GM18858 (cell line): ENCODE measurements at regions not wholly inside any gene's neighbourhood (a gene's known extent, or its start where the extent isn't known, plus 50 kb on each side); places are given as distances from the start of the nearest gene placed in this dataset.
A peak's percentile ranks its signal among the peaks of the same experiment; 100 is the strongest.
"Not testable (repeated sequence)": the region's sequence is repeated elsewhere in the genome, so short reads cannot be mapped to it uniquely, and the experiment has no call there.

Experiments used
- ATAC-seq: cut with Tn5 transposase; IDR thresholded peaks from one replicate; pipeline ENCODE4 v1.9.1; 2021; ENCODE audit not compliant: unreplicated experiment

DNA sequence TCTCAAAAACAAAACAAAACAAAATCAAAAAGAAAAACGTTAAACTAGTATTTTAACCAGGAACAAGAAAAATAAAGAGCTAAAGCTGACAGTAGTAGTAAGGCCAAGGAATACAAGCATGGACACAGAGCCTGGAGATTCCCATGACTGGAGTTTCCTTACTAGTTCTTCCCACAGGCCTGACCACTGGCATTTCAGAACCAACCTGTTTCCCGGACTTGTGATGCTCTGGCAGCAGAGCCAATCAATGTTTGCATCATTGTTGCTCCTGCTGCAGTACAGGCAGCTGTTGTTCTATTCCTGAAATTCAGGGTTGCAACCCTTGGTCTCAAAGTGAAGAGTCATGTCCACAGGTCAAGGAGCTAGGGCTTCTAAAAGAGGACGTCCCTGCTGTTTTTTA is 111.3 kb upstream of the WARS2 start:
- no peak for ATAC-seq

DNA sequence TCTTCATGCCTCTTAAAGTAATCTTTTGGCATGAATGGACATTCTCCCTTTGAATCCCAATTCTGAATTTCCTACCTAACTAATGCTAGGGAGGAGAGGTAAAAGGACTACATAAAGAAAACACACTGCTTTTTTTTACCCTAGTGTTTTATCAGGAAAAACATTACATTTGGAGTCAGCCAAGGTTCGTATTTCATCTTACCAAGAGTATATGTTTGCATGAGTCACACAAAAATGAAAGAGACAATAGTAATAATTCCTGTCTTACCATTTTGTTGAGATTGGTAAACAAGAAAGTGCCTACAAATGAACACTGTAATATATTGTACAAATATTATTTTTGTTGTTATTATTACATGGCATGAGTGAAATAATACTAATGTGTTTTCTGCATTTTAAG is 112.9 kb upstream of the WARS2 start:
- ATAC-seq: no peak

DNA sequence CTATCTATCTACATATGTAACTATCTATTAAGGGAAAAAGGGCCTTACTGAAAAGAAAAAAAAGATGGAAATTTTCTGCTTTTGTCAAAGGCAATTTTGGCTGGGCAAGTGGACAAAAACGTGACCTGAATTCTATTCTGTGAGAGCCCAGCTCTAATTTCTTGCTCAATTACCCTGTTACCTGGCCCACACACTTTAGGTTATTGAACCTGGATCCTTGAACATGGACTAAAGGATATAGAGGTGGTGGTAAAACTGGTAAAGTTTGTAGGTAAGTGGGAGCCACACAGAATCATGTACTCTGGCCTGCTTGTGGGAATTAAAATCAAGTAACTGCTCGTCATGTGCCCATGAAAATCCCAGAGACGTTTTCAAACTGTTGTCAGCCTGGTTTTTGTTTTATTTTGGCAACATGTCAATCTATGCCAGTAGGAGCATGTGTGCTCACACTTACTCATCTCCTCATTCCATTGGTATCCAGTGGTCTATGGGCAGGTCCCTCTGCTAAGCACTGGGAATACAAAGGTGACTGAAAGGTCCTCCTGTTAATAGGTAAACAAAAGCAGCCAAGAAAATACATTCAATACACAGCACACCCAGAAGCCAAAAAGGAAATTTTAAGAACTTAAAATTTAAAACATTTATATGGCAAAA is 113.7 kb upstream of the WARS2 start:
- no peak for ATAC-seq

DNA sequence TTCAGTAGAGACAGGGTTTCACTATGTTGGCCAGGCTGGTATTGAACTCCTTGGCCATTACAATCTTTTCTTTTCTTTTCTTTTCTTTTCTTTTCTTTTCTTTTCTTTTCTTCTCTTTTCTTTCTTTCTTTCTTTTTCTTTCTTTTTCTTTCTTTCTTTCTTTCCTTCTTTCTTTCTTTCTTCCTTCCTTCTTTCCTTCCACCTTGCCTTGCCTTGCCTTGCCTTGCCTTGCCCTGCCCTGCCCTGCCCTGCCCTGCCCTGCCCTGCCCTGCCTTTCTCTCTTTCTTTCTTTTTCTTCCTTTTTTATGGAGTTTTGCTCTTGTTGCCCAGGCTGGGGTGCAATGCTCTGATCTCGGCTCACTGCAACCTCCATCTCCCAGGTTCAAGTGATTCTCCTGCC is 112.5 kb upstream of the HAO2 start:
- ATAC-seq: not testable (repeated sequence)

DNA sequence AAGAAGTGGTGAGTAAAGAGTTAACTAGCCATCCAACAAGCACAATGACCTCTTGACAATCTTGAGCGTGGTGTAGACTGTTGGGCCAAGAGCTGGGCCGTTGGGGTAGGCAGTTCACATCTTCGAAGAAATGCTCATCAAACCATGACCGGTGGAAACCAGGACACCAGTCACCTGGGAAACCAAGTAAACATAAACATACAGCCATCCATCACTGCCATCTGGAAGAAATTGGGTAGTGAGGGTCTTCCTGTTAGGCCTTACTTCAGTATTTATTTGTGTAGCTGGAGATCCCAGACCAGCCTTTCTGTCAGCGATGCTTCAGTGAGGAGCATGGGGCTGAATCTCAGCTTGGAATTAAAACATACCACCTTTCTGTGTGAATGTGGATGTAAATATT is 108.1 kb upstream of the HAO2 start:
- no peak for ATAC-seq

DNA sequence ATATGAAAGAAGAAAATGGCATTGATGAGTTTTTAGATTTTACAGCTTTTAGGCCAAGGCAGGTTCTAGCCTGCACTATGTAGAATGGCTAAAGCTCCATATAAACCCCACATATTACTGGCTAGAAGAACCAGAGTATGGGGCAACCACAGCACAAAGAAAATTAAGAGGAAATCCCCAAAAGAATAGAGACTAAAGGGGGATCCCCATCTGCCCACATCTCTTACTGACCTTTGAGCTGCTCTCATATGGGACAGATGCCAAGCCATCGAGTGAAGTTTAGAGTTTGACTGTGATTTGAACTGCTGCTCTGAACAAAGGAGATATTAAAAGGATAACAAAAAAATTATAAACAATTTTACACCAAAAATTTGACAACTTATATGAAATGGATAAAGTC is 102.2 kb upstream of the HAO2 start:
- ATAC-seq: peak; percentile 91

DNA sequence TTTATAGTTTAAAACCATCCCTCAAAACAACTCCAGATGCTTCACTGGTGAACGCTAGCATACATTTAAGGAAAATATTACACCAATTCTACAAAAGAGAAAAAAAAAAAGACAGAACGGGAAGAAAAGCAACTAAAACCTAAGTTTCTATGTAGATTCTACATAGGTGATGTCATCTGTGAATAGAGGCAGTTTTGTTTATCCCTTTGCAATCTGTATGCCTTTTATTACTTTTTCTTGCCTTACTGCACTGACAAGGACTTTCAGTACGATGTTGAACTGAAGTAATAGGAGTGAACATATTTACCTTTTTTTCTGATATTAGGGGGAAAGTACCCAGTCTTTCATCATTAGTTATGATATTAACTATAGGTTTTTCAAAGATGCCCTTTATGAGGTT is 101.7 kb upstream of the HAO2 start:
- peak; percentile 20 for ATAC-seq

DNA sequence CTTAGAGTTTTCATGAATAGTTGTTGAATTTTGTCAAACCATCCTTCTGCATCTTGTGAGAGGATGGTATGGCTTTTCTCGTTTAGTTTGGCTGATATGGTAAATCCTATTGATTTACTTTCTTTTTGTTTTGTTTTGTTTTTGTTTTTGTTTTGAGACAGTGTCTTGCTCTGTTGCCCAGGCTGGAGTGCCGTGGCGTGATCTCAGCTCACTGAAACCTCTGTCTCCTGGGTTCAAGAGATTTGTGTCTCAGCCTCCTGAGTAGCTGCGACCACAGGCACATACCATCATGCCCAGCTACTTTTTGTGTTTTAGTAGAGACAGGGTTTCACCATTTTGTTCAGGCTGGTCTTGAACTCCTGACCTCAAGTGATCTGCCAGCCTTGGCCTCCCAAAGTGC is 101.3 kb upstream of the HAO2 start:
- ATAC-seq: peak; percentile 23

DNA sequence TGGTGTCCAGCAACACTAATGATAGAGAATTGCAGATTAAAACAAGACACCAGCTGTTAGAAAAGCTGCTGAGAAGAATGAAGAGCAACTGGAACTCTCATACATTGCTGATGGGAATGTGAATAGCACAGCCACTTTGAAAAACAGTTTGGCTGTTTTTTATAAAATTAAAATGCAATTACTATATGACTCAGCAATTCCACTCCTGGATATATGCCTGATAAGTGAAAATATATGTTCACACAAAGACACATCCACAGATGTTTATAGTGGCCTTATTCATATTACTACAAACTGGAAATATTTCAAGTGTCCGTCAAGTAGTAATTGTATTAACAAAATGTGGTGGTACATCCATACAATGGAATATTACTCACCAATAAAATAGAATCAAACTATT is 99.7 kb upstream of the HAO2 start:
- no peak for ATAC-seq

DNA sequence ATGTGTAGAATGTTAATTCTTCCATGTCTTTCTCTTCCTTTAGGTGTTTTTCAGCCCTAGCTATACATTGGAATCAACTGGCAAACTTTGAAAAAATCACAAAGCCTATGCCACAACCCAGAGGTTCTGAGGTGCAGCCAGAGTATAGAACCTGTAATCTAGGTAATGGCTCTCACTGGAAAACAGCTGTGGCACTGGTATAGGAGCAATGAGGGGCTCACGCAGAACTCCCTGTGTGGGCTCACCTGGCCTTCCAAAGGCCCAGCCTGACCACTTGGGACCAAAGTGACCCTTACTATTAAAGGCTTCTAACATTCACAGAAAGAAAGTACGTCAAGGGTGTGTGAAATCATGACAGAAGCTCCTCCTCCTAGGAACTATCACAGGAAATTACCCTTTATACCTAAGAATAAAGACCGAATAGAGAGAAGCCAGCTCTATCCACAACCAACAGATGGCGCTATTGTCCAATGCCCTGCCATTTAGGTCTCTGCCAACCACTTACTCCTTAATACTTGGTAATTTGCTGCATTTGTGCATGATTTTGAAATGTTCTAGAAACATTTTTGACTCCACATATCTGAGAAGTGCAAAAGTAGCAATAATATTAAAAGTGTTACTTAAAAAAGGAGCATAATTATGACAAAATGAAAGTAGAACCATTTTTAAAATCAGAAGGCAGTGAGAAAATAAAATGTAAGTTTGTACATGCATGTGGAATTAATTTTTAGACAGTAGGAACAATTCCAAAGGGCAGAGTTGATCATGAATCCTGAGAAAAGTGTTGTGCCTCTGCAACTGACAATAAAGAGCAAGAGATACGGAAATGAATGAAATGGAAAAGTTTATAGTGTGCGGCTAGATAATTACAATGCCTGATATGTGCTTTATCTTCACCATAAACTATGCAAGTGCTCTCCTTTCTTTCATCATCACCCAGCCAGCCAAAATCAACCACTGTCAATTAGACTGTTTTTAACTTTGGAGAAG is 93.1 kb upstream of the HAO2 start:
- no peak for ATAC-seq

DNA sequence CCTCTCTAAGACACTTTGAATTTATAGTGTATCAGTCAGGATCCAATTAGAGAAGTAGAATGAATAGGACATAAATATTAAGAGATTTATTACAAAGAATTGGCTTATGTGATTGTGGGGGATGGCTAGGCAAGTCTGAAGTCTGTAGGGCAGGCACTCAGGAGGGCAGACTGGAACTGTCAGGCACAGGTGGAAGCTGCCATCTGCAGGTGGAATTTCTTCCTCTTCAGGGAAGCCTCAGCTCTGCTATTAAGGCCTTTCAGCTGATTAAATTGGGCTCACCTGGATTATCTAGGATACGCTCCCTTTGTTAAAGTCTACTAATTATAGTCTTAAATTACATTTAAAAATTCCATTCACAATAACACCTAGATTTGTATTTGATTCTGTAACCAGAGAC is 92.0 kb upstream of the HAO2 start:
- no peak for ATAC-seq

DNA sequence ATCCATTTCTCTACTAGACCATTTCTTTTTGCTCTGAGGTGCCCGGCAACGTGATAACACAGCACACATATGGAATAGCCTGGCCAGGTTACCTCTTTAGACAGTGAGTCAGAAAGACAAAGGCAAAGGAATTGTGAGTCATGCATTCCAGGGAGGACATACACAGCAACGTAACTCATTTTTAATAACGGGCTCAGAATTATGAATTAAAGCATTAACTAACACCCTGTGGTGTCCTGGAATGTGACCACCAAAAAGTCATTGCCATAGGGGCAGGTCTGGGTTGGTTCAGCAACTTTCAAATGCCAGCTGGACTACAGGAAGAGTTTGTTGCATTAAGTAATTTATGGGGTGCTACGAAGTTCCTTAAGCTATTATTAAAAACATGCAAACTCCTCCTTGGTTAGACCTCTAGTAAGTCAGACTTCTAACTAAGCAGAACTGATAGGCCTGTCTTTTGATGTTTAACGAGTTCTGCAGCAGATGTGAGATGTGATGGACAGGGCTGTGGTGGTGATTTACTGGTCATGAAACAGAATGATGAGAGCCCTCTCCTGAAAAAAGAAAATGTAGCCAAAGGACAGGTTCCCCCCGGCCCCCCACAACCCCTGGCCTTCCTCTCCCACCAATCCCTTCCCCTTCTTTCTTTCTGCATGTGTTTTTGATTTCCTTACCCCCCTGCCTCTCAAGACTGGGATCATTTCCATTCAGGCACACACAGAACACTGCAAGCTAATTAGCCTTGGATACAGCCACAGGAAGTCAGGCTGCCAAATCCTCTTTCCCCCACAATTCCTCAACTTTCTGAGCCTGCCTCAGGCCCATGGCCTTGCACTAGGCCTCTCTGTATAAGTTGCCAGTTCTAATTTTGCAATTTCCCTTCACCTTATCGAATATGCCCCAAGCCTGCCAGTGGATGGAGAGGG is 88.9 kb upstream of the HAO2 start:
- ATAC-seq: no peak

DNA sequence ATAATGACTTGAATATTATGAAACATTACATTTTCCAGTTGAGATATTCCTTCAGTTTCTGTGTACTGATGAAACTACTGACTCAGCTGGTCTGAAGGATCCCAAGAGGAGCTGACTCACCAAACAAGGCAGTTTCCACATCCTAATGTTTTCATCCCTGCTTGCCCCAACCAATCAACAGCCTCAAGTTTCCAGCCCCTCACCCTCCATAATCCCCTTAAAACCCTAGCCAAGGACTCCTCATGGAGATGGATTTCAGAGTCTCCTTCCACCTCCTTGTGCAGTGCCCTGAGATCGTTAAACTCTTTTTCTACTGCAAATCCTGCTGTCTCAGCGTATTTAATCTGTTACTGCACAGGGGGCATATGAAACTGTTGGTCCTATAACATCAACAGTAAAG is 83.1 kb upstream of the HAO2 start:
- no peak for ATAC-seq

DNA sequence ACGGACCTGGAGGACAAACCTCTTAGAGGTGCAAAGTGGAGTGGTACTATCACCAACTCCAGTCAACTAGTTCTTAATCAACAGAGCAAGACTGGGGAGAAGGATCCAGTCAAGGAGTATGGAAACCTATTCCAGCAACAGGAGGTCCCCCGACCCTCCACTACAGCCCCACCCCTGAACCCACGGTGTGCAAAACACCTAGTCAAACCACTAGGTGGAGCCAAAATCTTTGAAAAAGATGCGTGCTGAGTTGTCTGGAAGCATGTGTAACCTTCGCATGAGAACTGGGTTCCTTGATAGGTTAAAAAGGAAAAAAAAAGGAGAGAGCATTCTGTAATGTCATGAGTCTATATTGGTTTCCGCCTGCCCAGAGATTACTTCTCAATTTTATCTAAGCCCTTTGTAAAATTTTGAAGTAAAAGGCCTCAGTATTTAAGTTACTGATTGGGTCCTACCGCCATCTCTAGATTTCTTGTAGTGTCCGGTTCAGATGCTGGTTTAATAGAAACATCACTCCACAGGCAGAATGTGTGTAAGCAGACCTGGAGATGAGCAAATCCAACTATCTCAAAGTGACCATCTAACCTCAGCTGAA is 81.9 kb upstream of the HAO2 start:
- peak; percentile 65 for ATAC-seq

DNA sequence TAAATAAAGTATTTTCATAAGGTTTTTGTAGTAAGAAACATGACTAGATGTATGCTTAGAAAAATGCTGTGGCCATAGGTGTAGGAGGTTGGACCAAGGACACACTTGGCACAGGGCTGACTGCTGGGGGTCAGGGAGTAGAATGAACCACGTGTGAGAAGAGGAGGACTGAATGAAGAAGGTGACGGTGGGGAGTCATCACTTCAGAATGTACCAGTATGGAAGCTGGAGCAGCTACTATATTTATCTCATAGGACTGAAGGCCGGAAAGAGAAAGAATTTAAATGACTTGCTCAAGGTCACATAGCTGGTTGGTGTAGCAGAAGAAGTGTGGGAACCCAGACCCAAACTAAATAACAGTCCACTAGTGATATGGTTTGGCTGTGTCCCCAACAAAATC is 79.8 kb upstream of the HAO2 start:
- ATAC-seq: no peak

DNA sequence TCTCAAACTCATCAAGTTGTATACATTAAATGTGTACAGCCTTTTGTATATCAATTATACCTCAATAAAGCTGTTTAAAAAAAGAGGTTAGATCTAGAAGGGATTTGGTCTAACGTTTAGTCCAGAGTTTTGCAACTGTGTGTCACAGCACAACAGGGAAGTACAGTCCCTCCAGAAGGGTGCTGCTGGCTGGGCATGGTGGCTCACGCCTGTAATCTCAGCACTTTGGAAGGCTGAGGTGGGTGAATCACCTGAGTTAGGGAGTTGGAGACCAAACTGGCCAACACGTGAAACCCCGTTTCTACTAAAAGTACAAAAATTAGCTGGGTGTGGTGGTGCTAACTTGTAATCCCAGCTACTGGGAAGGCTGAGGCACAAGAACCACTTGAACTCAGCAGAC is 78.3 kb upstream of the HAO2 start:
- no peak for ATAC-seq

DNA sequence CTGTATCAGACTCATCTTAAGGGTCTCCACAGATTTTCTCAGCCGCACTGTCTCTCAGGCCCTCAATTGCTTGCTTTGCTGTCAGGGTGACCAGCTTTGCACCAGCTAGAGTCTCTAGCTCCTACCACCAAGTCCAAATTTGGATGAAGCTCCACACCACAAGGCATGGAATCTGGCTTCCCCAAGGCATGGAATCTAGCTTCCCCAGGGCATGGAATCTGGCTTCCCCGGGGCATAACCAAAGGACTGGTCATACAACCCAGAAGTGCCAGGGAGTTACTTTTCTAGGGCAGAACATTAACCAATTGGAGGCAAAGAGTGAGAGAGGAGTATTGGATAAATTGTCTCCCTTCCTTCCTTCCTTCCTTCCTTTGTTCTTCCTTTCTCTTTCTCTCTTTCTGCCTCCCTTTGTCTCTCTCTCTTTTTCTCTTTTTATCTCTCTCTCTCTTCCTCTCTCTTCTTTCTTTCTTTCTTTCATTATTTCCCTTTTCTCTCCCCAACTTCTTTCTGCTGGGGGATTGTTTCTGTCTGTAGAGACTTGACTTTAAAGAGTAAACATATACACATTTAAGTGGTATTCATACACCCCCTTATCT is 76.9 kb upstream of the HAO2 start:
- no peak for ATAC-seq

DNA sequence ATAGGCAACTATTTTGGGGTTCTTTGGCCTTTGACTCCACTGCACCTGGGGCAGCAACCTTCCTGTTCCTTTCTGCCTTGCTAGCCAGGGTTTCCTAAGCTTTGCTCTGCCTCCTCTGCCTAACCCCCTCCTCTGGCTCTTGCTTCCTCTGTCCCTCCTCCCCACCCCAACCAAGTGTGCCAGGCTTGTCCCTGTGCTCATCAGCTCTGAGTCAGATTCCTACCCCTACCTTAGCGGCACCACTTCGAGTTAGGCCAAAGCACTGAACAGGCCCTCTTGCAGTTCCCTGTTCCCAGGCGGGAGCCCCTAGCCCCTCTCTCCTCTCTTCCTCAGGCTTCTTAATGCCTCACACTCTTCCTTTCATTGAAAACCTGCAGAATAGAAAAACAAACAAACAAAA is 74.8 kb upstream of the HAO2 start:
- no peak for ATAC-seq

DNA sequence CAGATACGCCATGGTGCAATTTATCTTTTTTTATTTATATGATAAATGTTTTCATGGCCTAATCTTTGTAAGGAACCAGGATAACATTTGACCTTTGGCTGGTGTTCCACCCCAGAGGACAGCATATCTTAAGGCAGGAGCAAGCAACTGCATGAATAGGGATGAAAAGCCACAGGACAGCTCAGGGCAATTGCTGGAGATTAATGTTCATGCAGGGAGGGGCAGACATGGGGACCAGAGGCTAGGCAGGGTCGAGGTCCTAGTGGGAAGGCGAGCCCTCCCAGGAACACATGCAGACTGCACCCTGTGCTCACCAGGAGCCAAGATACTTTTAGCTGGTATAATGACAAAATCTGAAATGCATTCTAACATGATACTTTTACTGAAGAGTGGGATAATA is 74.4 kb upstream of the HAO2 start:
- no peak for ATAC-seq

DNA sequence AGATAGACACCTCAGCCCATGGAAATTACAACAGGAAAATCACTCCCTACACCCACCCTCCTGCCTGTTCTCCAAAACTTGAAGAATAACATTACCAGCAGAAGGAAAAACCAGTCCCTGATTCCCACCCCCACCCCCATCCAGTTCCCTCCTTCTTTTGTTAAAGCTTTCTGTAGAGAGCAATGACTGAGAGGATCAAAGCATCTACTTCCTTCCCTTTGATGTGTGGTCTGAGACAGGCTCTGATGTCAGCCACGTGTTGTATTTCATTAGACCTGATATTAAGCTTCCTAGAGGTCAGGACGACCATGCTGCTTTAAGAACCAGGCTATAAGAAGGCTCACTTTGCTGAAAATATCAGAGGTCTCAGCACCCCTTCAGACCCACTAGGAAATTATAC is 73.9 kb upstream of the HAO2 start:
- no peak for ATAC-seq
